SK-N-SH (cell line): ENCODE measurements at regions not wholly inside any gene's neighbourhood (a gene's known extent, or its start where the extent isn't known, plus 50 kb on each side); places are given as distances from the start of the nearest gene placed in this dataset.

Experiments used
- CTCF ChIA-PET: fragments of 300-600, 350-600 bp; formaldehyde crosslinking; extraction: SDS; loops from one replicate; lab custom pipeline; 2021; lab: Yijun Ruan, JAX
- POLR2A ChIA-PET: fragments of 350-600 bp; sonication (Branson Sonifier 250); formaldehyde crosslinking; extraction: SDS; loops from one replicate; lab custom pipeline; 2020; ENCODE audit warnings: antibody characterized with exemption, inconsistent platforms; lab: Yijun Ruan, JAX
- DNase-seq: peaks from one replicate; pipeline ENCODE4 v3.0.0; 2012
- H2AFZ ChIP-seq: fragments of 200-600 bp; sonication (generic); 2 replicates; pipeline ENCODE4 v1.8.1; 2016; ENCODE audit warnings: antibody characterized with exemption, mild to moderate bottlenecking, low read depth
- H3F3A ChIP-seq: fragments of 200-600 bp; sonication (generic); replicated peaks from 2 replicates; pipeline ENCODE3; 2016; ENCODE audit warnings: antibody characterized with exemption, mild to moderate bottlenecking; ENCODE audit not compliant: insufficient read depth
- H3K27ac ChIP-seq, 2 experiments: fragments of 200-500 bp in 1 of 2; fragments of 200-600 bp in 1 of 2; sonication (Bioruptor generic) in 1 of 2; sonication (generic), shearing (Covaris generic) in 1 of 2; 2 replicates each; pipeline versions ENCODE4 v1.5.1 to v1.6.1; 2014 to 2016; ENCODE audit warnings: low read depth in 2 of 2, inconsistent platforms in 1 of 2, low read length in 1 of 2, mild to moderate bottlenecking in 1 of 2, mixed read lengths in 1 of 2
- H3K27me3 ChIP-seq: fragments of 200-600 bp; sonication (generic), shearing (Covaris generic); 2 replicates; pipeline ENCODE4 v1.6.1; 2016; ENCODE audit warnings: mixed run types; ENCODE audit not compliant: insufficient read depth
- H3K36me3 ChIP-seq, 2 experiments: fragments of 200-500 bp in 1 of 2; fragments of 200-600 bp in 1 of 2; sonication (Bioruptor generic) in 1 of 2; sonication (generic) in 1 of 2; replicated peaks in 1 of 2; 2 replicates each; pipeline versions ENCODE3 to v1.5.1; 2014 to 2016; ENCODE audit warnings: low read length in 1 of 2, mild to moderate bottlenecking in 1 of 2; ENCODE audit not compliant: insufficient read depth in 2 of 2, control insufficient read depth in 1 of 2
- H3K4me1 ChIP-seq, 2 experiments: fragments of 200-500 bp in 1 of 2; fragments of 200-600 bp in 1 of 2; sonication (Bioruptor generic) in 1 of 2; sonication (generic), shearing (Covaris generic) in 1 of 2; 2 replicates each; pipeline versions ENCODE4 v1.5.1 to v1.6.1; 2014 to 2016; ENCODE audit warnings: low read depth in 1 of 2, low read length in 1 of 2, mixed run types in 1 of 2; ENCODE audit not compliant: insufficient read depth in 2 of 2, control insufficient read depth in 1 of 2
- H3K4me2 ChIP-seq: fragments of 200-600 bp; sonication (generic), shearing (Covaris generic); 2 replicates; pipeline ENCODE4 v1.6.1; 2017; ENCODE audit warnings: mixed run types
- H3K4me3 ChIP-seq, 2 experiments: fragments of 200-500 bp in 1 of 2; fragments of 200-600 bp in 1 of 2; sonication (Bioruptor generic) in 1 of 2; sonication (generic), shearing (Covaris generic) in 1 of 2; 2 replicates each; pipeline versions ENCODE4 v1.5.1 to v1.8.1; 2014 to 2016; ENCODE audit warnings: low read depth in 2 of 2, inconsistent platforms in 1 of 2, low read length in 1 of 2, mild to moderate bottlenecking in 1 of 2, mixed read lengths in 1 of 2, moderate library complexity in 1 of 2
- H3K79me2 ChIP-seq: fragments of 200-600 bp; sonication (generic); 2 replicates; pipeline ENCODE4 v1.8.1; 2017; ENCODE audit warnings: mild to moderate bottlenecking; ENCODE audit not compliant: insufficient read depth
- H3K9ac ChIP-seq: fragments of 200-600 bp; sonication (generic); 2 replicates; pipeline ENCODE4 v1.6.1; 2017; ENCODE audit warnings: mixed run types
- H3K9me2 ChIP-seq: fragments of 200-600 bp; sonication (generic); 2 replicates; pipeline ENCODE4 v1.6.1; 2017; ENCODE audit warnings: mixed run types
- H3K9me3 ChIP-seq: fragments of 200-600 bp; sonication (generic); 2 replicates; pipeline ENCODE4 v1.6.1; 2017; ENCODE audit warnings: mixed run types, mild to moderate bottlenecking, moderate library complexity
- H4K20me1 ChIP-seq: fragments of 200-600 bp; sonication (generic); 2 replicates; pipeline ENCODE4 v1.6.1; 2017; ENCODE audit warnings: mild to moderate bottlenecking, mixed run types; ENCODE audit not compliant: insufficient read depth
- EP300 ChIP-seq, 2 experiments: IDR thresholded peaks; 2 replicates each; pipeline versions ENCODE4 v1.4.0 to v1.6.1; 2012; ENCODE audit warnings: borderline replicate concordance in 1 of 2, low read depth in 1 of 2, low read length in 1 of 2
- EZH2phosphoT487 ChIP-seq: fragments of 200-600 bp; sonication (generic); IDR thresholded peaks from 2 replicates; pipeline ENCODE4 v1.6.1; 2017; ENCODE audit warnings: low read depth, mixed run types, mild to moderate bottlenecking, antibody characterized with exemption, moderate library complexity, borderline replicate concordance
- FOSL2 ChIP-seq: IDR thresholded peaks from 2 replicates; pipeline ENCODE4 v1.4.0; 2012; ENCODE audit warnings: low read depth, mild to moderate bottlenecking, moderate library complexity, borderline replicate concordance
- FOXJ3 ChIP-seq: sonication (generic); formaldehyde crosslinking; IDR thresholded peaks from 2 replicates; pipeline ENCODE4 v1.5.1; 2020; ENCODE audit warnings: mild to moderate bottlenecking, missing genetic modification reagents
- GATA2 ChIP-seq: sonication (generic); formaldehyde crosslinking; IDR thresholded peaks from 2 replicates; pipeline ENCODE4 v1.5.0; 2020; ENCODE audit warnings: mild to moderate bottlenecking, missing genetic modification reagents
- IRF3 ChIP-seq: fragments of 150-350 bp; IDR thresholded peaks from 2 replicates; pipeline ENCODE4 v1.6.1; 2016; ENCODE audit warnings: mild to moderate bottlenecking, low read depth, low read length
- JUND ChIP-seq: IDR thresholded peaks from 2 replicates; pipeline ENCODE4 v1.4.0; 2012
- MAX ChIP-seq: IDR thresholded peaks from 2 replicates; pipeline ENCODE4 v1.4.0; 2012; ENCODE audit warnings: low read depth
- NFIC ChIP-seq: IDR thresholded peaks from 2 replicates; pipeline ENCODE4 v1.4.0; 2012; ENCODE audit warnings: borderline replicate concordance
- PBX3 ChIP-seq: IDR thresholded peaks from 2 replicates; pipeline ENCODE4; 2012
- POLR2AphosphoS5 ChIP-seq: IDR thresholded peaks from 2 replicates; pipeline ENCODE4 v1.6.1; 2012; ENCODE audit warnings: low read depth, low read length
- RAD21 ChIP-seq: IDR thresholded peaks from 2 replicates; pipeline ENCODE4 v1.6.1; 2012; ENCODE audit warnings: mild to moderate bottlenecking, low read length
- RCOR1 ChIP-seq: fragments of 150-350 bp; IDR thresholded peaks from 2 replicates; pipeline ENCODE4 v1.6.1; 2017; ENCODE audit warnings: antibody characterized with exemption, low read length
- TAF1 ChIP-seq: IDR thresholded peaks from 2 replicates; pipeline ENCODE4 v1.6.1; 2012; ENCODE audit warnings: low read depth, mild to moderate bottlenecking, low read length, moderate library complexity, borderline replicate concordance
- TCF12 ChIP-seq: IDR thresholded peaks from 2 replicates; pipeline ENCODE4 v1.4.0; 2012
- TEAD4 ChIP-seq: IDR thresholded peaks from 2 replicates; pipeline ENCODE4 v1.4.0; 2012; ENCODE audit warnings: mild to moderate bottlenecking, borderline replicate concordance; ENCODE audit not compliant: insufficient read depth
- USF1 ChIP-seq: IDR thresholded peaks from 2 replicates; pipeline ENCODE4 v1.4.0; 2012; ENCODE audit warnings: low read depth, borderline replicate concordance
- YY1 ChIP-seq: IDR thresholded peaks from 2 replicates; pipeline ENCODE4 v1.4.0; 2012; ENCODE audit warnings: low read depth, mild to moderate bottlenecking
- ZBTB33 ChIP-seq: IDR thresholded peaks from 2 replicates; pipeline ENCODE4 v1.4.0; 2012; ENCODE audit warnings: low read depth, borderline replicate concordance
- WGBS: methylation state at CpG from one replicate; pipeline ENCODE4 v1.1.6; 2017; ENCODE audit warnings: low lambda C conversion rate; 5-methylcytosine and 5-hydroxymethylcytosine counted together
- TF ChIP-seq, protein P1 (sequence below): IDR thresholded peaks from 2 replicates; pipeline ENCODE4 v1.6.1; 2012; ENCODE audit warnings: mild to moderate bottlenecking, low read depth, low read length, moderate library complexity

DNA sequence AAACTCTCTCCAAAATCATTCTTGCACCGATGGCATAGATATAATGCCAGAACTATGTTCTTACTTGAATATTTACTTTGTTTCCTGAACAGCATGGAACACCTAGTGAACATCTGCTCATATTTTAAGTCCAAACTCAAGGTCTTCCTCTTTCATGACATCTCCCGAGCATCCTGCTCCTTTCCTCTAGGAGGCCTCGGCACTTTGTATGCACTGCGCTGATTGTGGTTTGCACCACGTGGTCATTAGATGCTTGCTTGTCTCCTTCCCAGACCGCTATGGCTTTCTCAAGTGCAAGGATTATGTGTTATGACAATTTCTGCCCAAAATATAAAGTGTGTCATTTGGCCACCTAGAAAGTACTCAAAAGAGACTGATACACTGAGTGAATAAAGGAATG is 912.0 kb downstream of the GALC start (continued):
- TF ChIP-seq PBX3 (no peak), TAF1 (no peak), FOSL2 (no peak), ZBTB33 (no peak), TEAD4 (no peak), NFIC (no peak), FOXJ3 (CRISPR knock-in tag) (no peak), YY1 (no peak), MAX (no peak)

GRCh38 chr14:87080146-87080545 is 912.8 kb downstream of the GALC start:
- ChIA-PET POLR2A (no interaction called here), CTCF (no interaction called here)
- Histone ChIP-seq H3K36me3 (no peaks in the 10 kb centered on the region), H3K4me1 (no peaks in the 10 kb centered on the region), H3K4me3 (no peak overlapping the region), H3K79me2 (no peaks in the 10 kb centered on the region), H2AFZ (no peak overlapping the region), H3K4me2 (no peak overlapping the region), H3K27ac (no peak overlapping the region), H3F3A (no peaks in the 10 kb centered on the region), H3K27me3 (no peaks in the 10 kb centered on the region), H3K9ac (no peak overlapping the region), H3K9me3 (no peaks in the 10 kb centered on the region), H4K20me1 (no peaks in the 10 kb centered on the region), H3K9me2 (no peaks in the 10 kb centered on the region)
- no peak for DNase-seq
- WGBS, result 29% methylated on average over 7 of the region's 7 CpGs
- TF ChIP-seq RCOR1, result no peak
- no peak for TF ChIP-seq TAF1
- no peak for TF ChIP-seq EP300 (IDR thresholded peaks at IDR 0.05; ENCODE audit: borderline replicate concordance in 1 of 2, low read depth in 1 of 2, low read length in 1 of 2)
- no peak for TF ChIP-seq POLR2AphosphoS5
- no peak for TF ChIP-seq FOXJ3 (CRISPR knock-in tag)
- no peak for TF ChIP-seq USF1
- TF ChIP-seq MAX, result no peak
- no peak for TF ChIP-seq GATA2 (CRISPR knock-in tag)
- TF ChIP-seq, protein P1, sequence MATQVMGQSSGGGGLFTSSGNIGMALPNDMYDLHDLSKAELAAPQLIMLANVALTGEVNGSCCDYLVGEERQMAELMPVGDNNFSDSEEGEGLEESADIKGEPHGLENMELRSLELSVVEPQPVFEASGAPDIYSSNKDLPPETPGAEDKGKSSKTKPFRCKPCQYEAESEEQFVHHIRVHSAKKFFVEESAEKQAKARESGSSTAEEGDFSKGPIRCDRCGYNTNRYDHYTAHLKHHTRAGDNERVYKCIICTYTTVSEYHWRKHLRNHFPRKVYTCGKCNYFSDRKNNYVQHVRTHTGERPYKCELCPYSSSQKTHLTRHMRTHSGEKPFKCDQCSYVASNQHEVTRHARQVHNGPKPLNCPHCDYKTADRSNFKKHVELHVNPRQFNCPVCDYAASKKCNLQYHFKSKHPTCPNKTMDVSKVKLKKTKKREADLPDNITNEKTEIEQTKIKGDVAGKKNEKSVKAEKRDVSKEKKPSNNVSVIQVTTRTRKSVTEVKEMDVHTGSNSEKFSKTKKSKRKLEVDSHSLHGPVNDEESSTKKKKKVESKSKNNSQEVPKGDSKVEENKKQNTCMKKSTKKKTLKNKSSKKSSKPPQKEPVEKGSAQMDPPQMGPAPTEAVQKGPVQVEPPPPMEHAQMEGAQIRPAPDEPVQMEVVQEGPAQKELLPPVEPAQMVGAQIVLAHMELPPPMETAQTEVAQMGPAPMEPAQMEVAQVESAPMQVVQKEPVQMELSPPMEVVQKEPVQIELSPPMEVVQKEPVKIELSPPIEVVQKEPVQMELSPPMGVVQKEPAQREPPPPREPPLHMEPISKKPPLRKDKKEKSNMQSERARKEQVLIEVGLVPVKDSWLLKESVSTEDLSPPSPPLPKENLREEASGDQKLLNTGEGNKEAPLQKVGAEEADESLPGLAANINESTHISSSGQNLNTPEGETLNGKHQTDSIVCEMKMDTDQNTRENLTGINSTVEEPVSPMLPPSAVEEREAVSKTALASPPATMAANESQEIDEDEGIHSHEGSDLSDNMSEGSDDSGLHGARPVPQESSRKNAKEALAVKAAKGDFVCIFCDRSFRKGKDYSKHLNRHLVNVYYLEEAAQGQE, result no peak
- TF ChIP-seq NFIC, result no peak
- no peak for TF ChIP-seq TCF12
- no peak for TF ChIP-seq IRF3
- no peak for TF ChIP-seq ZBTB33
- no peak for TF ChIP-seq JUND
- TF ChIP-seq EZH2phosphoT487, result no peak
- no peak for TF ChIP-seq RAD21
- TF ChIP-seq FOSL2, result no peak
